ENCODE measurements at regions not wholly inside any gene's neighbourhood (a gene's known extent, or its start where the extent isn't known, plus 50 kb on each side); places are given as distances from the start of the nearest gene placed in this dataset.

DNA sequence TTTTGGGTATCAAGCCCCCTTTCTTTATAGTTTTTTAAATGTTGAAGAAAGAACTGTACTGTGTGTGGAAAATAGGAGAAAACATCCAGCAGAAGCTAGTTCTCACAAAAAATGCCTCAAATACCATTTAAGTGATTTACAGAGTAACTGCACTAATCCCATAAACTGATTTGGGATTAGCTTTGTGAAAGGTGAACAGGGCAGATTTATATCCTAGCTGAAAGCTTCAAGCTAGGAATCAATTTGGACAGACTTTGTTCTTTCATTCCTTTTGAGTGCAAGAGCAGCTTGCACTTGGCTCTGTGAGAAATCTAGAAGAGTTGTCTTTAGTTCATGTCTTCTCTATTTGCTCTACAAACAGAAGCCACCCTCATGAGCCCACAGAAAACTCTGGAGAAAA, 183.9 kb upstream of the VRK2 start:
- no peak for DNase-seq (ENCODE audit: low read depth)
- no peak overlapping the region for H3K4me3 ChIP-seq (replicated peaks; ENCODE audit: low read depth, low read length)
- TF ChIP-seq CTCF (IDR thresholded peaks at IDR 0.05; ENCODE audit: low read length, missing control alignments), result no peak

GRCh38 chr2:57864926-57865325, 181.7 kb upstream of the VRK2 start:
- H3K4me3 ChIP-seq (replicated peaks; ENCODE audit: low read depth, low read length), result no peak overlapping the region
- no peak for DNase-seq (ENCODE audit: low read depth)
- TF ChIP-seq CTCF (IDR thresholded peaks at IDR 0.05; ENCODE audit: low read length, missing control alignments), result no peak

DNA sequence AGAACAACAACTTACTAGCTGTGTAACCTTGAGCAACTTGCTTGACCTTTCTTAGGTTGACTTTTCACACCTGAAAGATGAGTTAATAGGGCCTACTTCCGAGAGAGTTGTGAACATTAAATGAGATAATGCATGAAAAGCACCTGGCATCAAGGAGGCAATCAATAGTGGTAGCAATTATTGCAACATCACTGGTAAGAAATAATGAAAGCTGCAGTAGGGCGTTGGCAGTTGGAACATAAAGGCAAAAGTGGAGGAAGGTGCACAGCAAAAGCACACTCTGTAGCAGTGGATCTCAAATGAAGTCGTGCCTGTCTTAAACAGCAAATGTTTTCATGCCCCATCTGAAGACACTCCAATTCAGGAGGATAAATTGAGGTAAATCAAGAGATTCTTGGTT, 178.9 kb upstream of the VRK2 start:
- no peak for TF ChIP-seq CTCF (IDR thresholded peaks at IDR 0.05; ENCODE audit: low read length, missing control alignments)
- DNase-seq (ENCODE audit: low read depth), result no peak
- H3K4me3 ChIP-seq (replicated peaks; ENCODE audit: low read depth, low read length), result no peak overlapping the region

DNA sequence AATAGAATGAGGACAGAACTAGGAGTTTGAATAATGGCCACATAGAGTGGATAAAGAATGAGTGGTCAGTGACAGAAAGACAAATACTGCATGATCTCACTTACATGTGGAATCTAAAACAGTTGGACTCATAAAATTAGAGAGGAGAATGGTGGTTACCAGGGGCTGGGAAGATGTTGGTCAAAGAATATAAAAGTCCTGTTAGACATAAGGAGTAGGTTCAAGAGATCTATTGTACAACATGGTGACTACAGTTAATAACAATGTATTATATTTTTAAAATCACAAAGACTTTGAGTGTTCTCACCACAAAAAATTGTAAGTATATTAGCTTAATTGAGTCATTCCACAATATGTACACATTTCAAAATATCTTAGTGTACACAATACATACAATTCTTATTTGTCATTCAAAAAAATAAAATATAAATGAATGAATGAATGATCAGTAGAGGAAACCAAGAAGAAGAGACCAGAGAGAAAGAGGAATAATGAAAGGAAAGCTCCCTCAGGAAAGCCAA, 177.9 kb upstream of the VRK2 start:
- no peak for TF ChIP-seq CTCF (IDR thresholded peaks at IDR 0.05; ENCODE audit: low read length, missing control alignments)
- H3K4me3 ChIP-seq (replicated peaks; ENCODE audit: low read depth, low read length), result no peak overlapping the region
- no peak for DNase-seq (ENCODE audit: low read depth)

DNA sequence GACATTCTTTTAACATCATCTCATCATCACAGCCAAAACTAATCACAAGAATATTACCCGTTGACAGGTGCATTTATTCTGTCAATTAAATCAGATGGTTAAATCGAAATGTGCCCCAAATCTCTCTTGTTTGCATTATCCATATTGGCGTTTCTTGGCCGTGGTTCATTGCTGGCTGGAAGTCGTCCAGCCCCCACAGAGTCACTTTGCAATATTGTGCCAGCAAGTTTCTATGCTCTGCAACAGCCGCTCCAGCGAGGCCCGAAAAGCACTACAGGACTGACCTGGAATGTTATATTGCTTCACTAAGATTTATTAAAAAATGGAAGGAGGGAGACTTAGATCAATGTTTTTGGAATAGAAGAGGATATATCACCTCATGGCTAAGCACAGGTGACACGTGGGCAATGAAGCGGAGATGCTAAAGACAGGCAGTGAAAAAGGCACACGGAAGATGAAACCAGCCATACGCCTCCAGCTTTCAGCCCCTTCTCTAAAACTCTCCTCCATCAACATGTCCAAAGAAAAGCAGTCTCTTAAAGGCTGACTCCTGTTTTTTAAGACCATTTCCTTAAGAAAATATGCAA, 176.8 kb upstream of the VRK2 start:
- no peak for TF ChIP-seq CTCF (IDR thresholded peaks at IDR 0.05; ENCODE audit: low read length, missing control alignments)
- no peak for DNase-seq (ENCODE audit: low read depth)
- H3K4me3 ChIP-seq (replicated peaks; ENCODE audit: low read depth, low read length), result no peak overlapping the region

DNA sequence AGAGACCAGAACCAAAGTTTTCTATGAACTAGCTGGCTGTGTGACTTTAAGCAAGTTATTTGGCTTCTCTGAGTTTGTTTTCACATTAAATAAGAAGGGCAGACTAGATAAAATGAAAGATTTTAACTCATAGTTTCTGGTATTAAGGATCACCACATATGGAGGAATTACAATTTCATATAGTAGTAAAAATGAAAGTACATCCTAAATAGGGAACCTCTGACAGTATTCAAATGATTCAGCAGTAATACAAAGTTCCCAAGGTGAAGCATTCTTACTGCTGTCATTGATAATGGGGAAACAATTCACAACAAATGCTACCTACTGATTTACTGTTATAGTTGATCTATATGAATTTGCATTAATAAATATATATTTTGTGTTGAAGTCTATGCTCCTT, 170.3 kb upstream of the VRK2 start:
- DNase-seq (ENCODE audit: low read depth), result no peak
- no peak for TF ChIP-seq CTCF (IDR thresholded peaks at IDR 0.05; ENCODE audit: low read length, missing control alignments)
- no peak overlapping the region for H3K4me3 ChIP-seq (replicated peaks; ENCODE audit: low read depth, low read length)

DNA sequence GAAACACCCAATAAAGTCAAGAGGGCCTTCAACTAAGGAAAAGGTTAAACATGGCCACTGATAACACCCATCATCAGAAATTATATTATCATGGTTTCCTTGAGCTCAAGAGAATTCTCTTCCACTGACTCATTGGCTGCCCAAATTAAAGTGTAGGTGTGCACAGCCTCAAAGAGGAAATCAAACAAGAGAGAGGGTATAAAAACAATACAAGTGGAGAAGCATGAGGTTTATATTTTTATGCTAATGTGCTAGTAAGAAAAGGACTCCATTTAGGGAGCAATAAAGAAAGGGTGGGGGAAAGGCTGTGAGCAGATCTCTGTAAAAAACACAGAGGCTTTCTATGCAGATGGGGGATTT, 168.8 kb upstream of the VRK2 start:
- no peak for TF ChIP-seq CTCF (IDR thresholded peaks at IDR 0.05; ENCODE audit: low read length, missing control alignments)
- H3K4me3 ChIP-seq (replicated peaks; ENCODE audit: low read depth, low read length), result no peak overlapping the region
- no peak for DNase-seq (ENCODE audit: low read depth)

Measured in fibroblast of pulmonary artery (primary cell).